ENCODE measurements at regions not wholly inside any gene's neighbourhood (a gene's known extent, or its start where the extent isn't known, plus 50 kb on each side); places are given as distances from the start of the nearest gene placed in this dataset.

- ChIA-PET RAD21 (ENCODE audit: low non-redundant PET in 1 of 2, low total read pairs in 2 of 2, uncharacterized antibody in 2 of 2, unreplicated experiment in 2 of 2) (no interaction called here), CTCF (no interaction called here), POLR2A (no interaction called here)
- no peak for DNase-seq (ENCODE audit: low read depth, low spot score)
- Histone ChIP-seq H3K9ac (ENCODE audit: low read length) (no peak overlapping the region), H3K27me3 (ENCODE audit: insufficient read depth, low read length) (no peaks in the 10 kb centered on the region), H3K27ac (ENCODE audit: low read depth, low read length) (no peak overlapping the region), H4K20me1 (ENCODE audit: insufficient read depth) (no peaks in the 10 kb centered on the region), H3K4me3 (replicated peaks in 1 of 2; ENCODE audit: low read depth in 1 of 2, low read length in 2 of 2) (no peak overlapping the region), H3K9me3 (ENCODE audit: control insufficient read depth in 1 of 2, insufficient read depth in 1 of 2, low read depth in 1 of 2, low read length in 2 of 2) (peaks cover 0 to 18% of the 10 kb centered on the region in 2 experiments; a peak in 2 of 4 replicates), H3K9me2 (ENCODE audit: insufficient read depth) (no peaks in the 10 kb centered on the region), H2AFZ (ENCODE audit: low read depth, low read length, poor library complexity, severe bottlenecking) (no peak overlapping the region), H3K79me2 (ENCODE audit: insufficient read depth, low read length) (no peaks in the 10 kb centered on the region), H3K4me2 (ENCODE audit: low read length) (no peak overlapping the region), H3K36me3 (ENCODE audit: control insufficient read depth in 1 of 2, insufficient read depth in 2 of 2, low read length in 2 of 2) (no peaks in the 10 kb centered on the region), H3K4me1 (ENCODE audit: control insufficient read depth in 1 of 2, insufficient read depth in 2 of 2, low read length in 2 of 2) (no peaks in the 10 kb centered on the region)
- no peak for ATAC-seq
- intact Hi-C loops (cut with micrococcal nuclease), result no loop called here
- no TSS peak for BruUV-seq (replicated peaks)
- TF ChIP-seq, protein P1, sequence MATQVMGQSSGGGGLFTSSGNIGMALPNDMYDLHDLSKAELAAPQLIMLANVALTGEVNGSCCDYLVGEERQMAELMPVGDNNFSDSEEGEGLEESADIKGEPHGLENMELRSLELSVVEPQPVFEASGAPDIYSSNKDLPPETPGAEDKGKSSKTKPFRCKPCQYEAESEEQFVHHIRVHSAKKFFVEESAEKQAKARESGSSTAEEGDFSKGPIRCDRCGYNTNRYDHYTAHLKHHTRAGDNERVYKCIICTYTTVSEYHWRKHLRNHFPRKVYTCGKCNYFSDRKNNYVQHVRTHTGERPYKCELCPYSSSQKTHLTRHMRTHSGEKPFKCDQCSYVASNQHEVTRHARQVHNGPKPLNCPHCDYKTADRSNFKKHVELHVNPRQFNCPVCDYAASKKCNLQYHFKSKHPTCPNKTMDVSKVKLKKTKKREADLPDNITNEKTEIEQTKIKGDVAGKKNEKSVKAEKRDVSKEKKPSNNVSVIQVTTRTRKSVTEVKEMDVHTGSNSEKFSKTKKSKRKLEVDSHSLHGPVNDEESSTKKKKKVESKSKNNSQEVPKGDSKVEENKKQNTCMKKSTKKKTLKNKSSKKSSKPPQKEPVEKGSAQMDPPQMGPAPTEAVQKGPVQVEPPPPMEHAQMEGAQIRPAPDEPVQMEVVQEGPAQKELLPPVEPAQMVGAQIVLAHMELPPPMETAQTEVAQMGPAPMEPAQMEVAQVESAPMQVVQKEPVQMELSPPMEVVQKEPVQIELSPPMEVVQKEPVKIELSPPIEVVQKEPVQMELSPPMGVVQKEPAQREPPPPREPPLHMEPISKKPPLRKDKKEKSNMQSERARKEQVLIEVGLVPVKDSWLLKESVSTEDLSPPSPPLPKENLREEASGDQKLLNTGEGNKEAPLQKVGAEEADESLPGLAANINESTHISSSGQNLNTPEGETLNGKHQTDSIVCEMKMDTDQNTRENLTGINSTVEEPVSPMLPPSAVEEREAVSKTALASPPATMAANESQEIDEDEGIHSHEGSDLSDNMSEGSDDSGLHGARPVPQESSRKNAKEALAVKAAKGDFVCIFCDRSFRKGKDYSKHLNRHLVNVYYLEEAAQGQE (IDR thresholded peaks at IDR 0.05; ENCODE audit: low read depth), result no peak
- TF ChIP-seq TCF7L2 (IDR thresholded peaks at IDR 0.05; ENCODE audit: borderline replicate concordance, extremely low read depth, insufficient read depth, insufficient read length) (no peak), JUND (IDR thresholded peaks at IDR 0.05) (no peak), CBX3 (IDR thresholded peaks at IDR 0.05; ENCODE audit: low read depth) (no peak), POLR2AphosphoS5 (IDR thresholded peaks at IDR 0.05; ENCODE audit: low read depth, low read length) (no peak), SP1 (IDR thresholded peaks at IDR 0.05; ENCODE audit: low read depth) (no peak), POLR2A (IDR thresholded peaks at IDR 0.05; ENCODE audit: borderline replicate concordance, extremely low read depth, insufficient read depth, insufficient read length) (no peak), EZH2phosphoT487 (IDR thresholded peaks at IDR 0.05; ENCODE audit: borderline replicate concordance) (no peak), RAD21 (IDR thresholded peaks at IDR 0.05; ENCODE audit: low read depth) (no peak), EGR1 (IDR thresholded peaks at IDR 0.05; ENCODE audit: low read depth) (no peak), CEBPB (IDR thresholded peaks at IDR 0.05; ENCODE audit: low read depth) (no peak), CTCF (IDR thresholded peaks at IDR 0.05 in 2 of 3, conservative IDR thresholded peaks at IDR 0.05 in 1 of 3; ENCODE audit: borderline replicate concordance in 1 of 3, insufficient read depth in 1 of 3, low read depth in 2 of 3, low read length in 2 of 3) (no peak)
Measured at GRCh38 chr9:1708219-1708618, 306.9 kb upstream of the SMARCA2 start.

All from HCT116 (cell line).